WTC11 (cell line): ENCODE measurements at regions not wholly inside any gene's neighbourhood (a gene's known extent, or its start where the extent isn't known, plus 50 kb on each side); places are given as distances from the start of the nearest gene placed in this dataset.

ENCODE experiments used
- ATAC-seq: fragments of 200-7000 bp; cut with Tn5 transposase; 2 replicates; pipeline ENCODE4 v1.10.0; 2021; ENCODE audit warnings: mild to moderate bottlenecking, moderate library complexity
- CTCF ChIA-PET: fragments of 300-600 bp; sonication (Branson Sonifier 250); formaldehyde crosslinking; loops from one replicate; lab custom pipeline; 2021; ENCODE audit warnings: antibody characterized with exemption; lab: Charles Lee
- POLR2A ChIA-PET: fragments of 350-600 bp; sonication (Branson Sonifier 250); formaldehyde crosslinking; loops from one replicate; lab custom pipeline; 2021; ENCODE audit warnings: antibody characterized with exemption; lab: Charles Lee
- DNase-seq: peaks from one replicate; pipeline ENCODE4 v3.0.0; 2021; ENCODE audit warnings: low spot score
- H3K27ac Mint-ChIP-seq: 2 replicates; pipeline ENCODE4 v1.8.0; 2021; ENCODE audit warnings: mixed read lengths
- H3K27me3 Mint-ChIP-seq: 2 replicates; pipeline ENCODE4 v1.8.0; 2021; ENCODE audit warnings: low read depth, mild to moderate bottlenecking, moderate library complexity, mixed read lengths
- H3K36me3 Mint-ChIP-seq: 2 replicates; pipeline ENCODE4 v1.8.0; 2021; ENCODE audit warnings: mixed read lengths
- H3K4me1 Mint-ChIP-seq: 2 replicates; pipeline ENCODE4 v1.8.0; 2022; ENCODE audit warnings: mixed read lengths
- H3K4me3 Mint-ChIP-seq: 2 replicates; pipeline ENCODE4 v1.8.0; 2021; ENCODE audit warnings: mild to moderate bottlenecking, moderate library complexity, mixed read lengths
- H3K9me3 Mint-ChIP-seq: 2 replicates; pipeline ENCODE4 v1.8.0; 2021; ENCODE audit warnings: mixed read lengths
- AFF4 ChIP-seq: sonication (generic); formaldehyde crosslinking; IDR thresholded peaks from 2 replicates; pipeline ENCODE4 v1.8.1; 2023; ENCODE audit warnings: mild to moderate bottlenecking, missing genetic modification reagents, borderline replicate concordance
- CDX4 ChIP-seq: fragments of 250-450 bp; sonication (Bioruptor Pico); IDR thresholded peaks from 2 replicates; pipeline ENCODE4 v1.9.0; 2021; ENCODE audit warnings: moderate library complexity, mild to moderate bottlenecking, inconsistent platforms, borderline replicate concordance
- E2F1 ChIP-seq: sonication (generic); formaldehyde crosslinking; IDR thresholded peaks from 2 replicates; pipeline ENCODE4 v1.8.0; 2022; ENCODE audit warnings: mild to moderate bottlenecking, missing genetic modification reagents
- FOXP1 ChIP-seq: sonication (generic); formaldehyde crosslinking; IDR thresholded peaks from 2 replicates; pipeline ENCODE4 v1.8.0; 2022; ENCODE audit warnings: missing genetic modification reagents, mild to moderate bottlenecking, moderate library complexity, borderline replicate concordance
- HMGA2 ChIP-seq: fragments of 250-450 bp; sonication (Bioruptor Pico); IDR thresholded peaks from 2 replicates; pipeline ENCODE4 v1.4.0; 2021; ENCODE audit warnings: mild to moderate bottlenecking, moderate library complexity
- OVOL2 ChIP-seq: fragments of 250-450 bp; sonication (Bioruptor Pico); IDR thresholded peaks from 2 replicates; pipeline ENCODE4 v1.9.0; 2021; ENCODE audit warnings: mild to moderate bottlenecking, borderline replicate concordance
- PRRX2 ChIP-seq: fragments of 250-450 bp; sonication (Bioruptor Pico); IDR thresholded peaks from 2 replicates; pipeline ENCODE4 v1.8.0; 2021; ENCODE audit warnings: mild to moderate bottlenecking
- RORB ChIP-seq: fragments of 250-450 bp; sonication (Bioruptor Pico); IDR thresholded peaks from 2 replicates; pipeline ENCODE4 v1.9.0; 2021; ENCODE audit warnings: mild to moderate bottlenecking
- SMAD4 ChIP-seq: sonication (generic); formaldehyde crosslinking; IDR thresholded peaks from 2 replicates; pipeline ENCODE4 v1.8.0; 2022; ENCODE audit warnings: mild to moderate bottlenecking, missing genetic modification reagents
- TP53 ChIP-seq: sonication (generic); formaldehyde crosslinking; IDR thresholded peaks from 2 replicates; pipeline ENCODE4 v1.8.1; 2023; ENCODE audit warnings: mild to moderate bottlenecking, missing genetic modification reagents
- ZNF121 ChIP-seq: sonication (generic); formaldehyde crosslinking; IDR thresholded peaks from 2 replicates; pipeline ENCODE4 v1.8.0; 2023; ENCODE audit warnings: missing genetic modification reagents
- ZNF425 ChIP-seq: fragments of 250-450 bp; sonication (Bioruptor Pico); conservative IDR thresholded peaks from 2 replicates; pipeline ENCODE4 v1.9.0; 2021; ENCODE audit warnings: mild to moderate bottlenecking
- TF ChIP-seq, protein P1 (sequence below): sonication (generic); formaldehyde crosslinking; IDR thresholded peaks from 2 replicates; pipeline ENCODE4 v1.8.0; 2023; ENCODE audit warnings: missing genetic modification reagents, mild to moderate bottlenecking, borderline replicate concordance
- TF ChIP-seq, protein P2 (sequence below): sonication (generic); formaldehyde crosslinking; IDR thresholded peaks from 2 replicates; pipeline ENCODE4 v1.8.0; 2022; ENCODE audit warnings: mild to moderate bottlenecking, missing genetic modification reagents

GRCh38 chr2:20531633-20532262 lies 84.9 kb downstream of the RHOB start:
- no peak for TF ChIP-seq PRRX2
- TF ChIP-seq HMGA2, result no peak
- no peak for TF ChIP-seq OVOL2 (CRISPR knock-in tag)
- no peak for TF ChIP-seq SMAD4
- H3K4me3 Mint-ChIP-seq, result no peak overlapping the region
- ChIA-PET POLR2A (no interaction called here), CTCF (no interaction called here)
- peaks cover 4% of the 10 kb centered on the region; the same call in 1 of the 2 replicates for H3K27me3 Mint-ChIP-seq
- no peaks in the 10 kb centered on the region for H3K36me3 Mint-ChIP-seq
- no peak for ATAC-seq
- no peaks in the 10 kb centered on the region for H3K9me3 Mint-ChIP-seq
- peaks cover 18% of the 10 kb centered on the region for H3K4me1 Mint-ChIP-seq
- H3K27ac Mint-ChIP-seq, result no peak overlapping the region
- no peak for DNase-seq

- Mint-ChIP-seq H3K36me3 (no peaks in the 10 kb centered on the region), H3K4me3 (no peak overlapping the region), H3K27me3 (peaks cover 4% of the 10 kb centered on the region; the same call in 1 of the 2 replicates), H3K4me1 (peaks cover 29% of the 10 kb centered on the region), H3K27ac (no peak overlapping the region), H3K9me3 (no peaks in the 10 kb centered on the region)
- peak; percentile 37 for ATAC-seq
- ChIA-PET POLR2A (interaction anchor here (1.4 kb wide), 1 partner anchor 83 kb away, joined by 7 read pairs; no protein-coding TSS in a partner anchor), CTCF (no interaction called here)
- TF ChIP-seq ZNF121 (CRISPR knock-in tag) (no peak), TP53 (no peak), E2F1 (CRISPR knock-in tag) (no peak), CDX4 (CRISPR knock-in tag) (no peak), SMAD4 (no peak), ZNF425 (CRISPR knock-in tag) (no peak), AFF4 (CRISPR knock-in tag) (no peak), RORB (no peak), FOXP1 (no peak)
- TF ChIP-seq, protein P1, sequence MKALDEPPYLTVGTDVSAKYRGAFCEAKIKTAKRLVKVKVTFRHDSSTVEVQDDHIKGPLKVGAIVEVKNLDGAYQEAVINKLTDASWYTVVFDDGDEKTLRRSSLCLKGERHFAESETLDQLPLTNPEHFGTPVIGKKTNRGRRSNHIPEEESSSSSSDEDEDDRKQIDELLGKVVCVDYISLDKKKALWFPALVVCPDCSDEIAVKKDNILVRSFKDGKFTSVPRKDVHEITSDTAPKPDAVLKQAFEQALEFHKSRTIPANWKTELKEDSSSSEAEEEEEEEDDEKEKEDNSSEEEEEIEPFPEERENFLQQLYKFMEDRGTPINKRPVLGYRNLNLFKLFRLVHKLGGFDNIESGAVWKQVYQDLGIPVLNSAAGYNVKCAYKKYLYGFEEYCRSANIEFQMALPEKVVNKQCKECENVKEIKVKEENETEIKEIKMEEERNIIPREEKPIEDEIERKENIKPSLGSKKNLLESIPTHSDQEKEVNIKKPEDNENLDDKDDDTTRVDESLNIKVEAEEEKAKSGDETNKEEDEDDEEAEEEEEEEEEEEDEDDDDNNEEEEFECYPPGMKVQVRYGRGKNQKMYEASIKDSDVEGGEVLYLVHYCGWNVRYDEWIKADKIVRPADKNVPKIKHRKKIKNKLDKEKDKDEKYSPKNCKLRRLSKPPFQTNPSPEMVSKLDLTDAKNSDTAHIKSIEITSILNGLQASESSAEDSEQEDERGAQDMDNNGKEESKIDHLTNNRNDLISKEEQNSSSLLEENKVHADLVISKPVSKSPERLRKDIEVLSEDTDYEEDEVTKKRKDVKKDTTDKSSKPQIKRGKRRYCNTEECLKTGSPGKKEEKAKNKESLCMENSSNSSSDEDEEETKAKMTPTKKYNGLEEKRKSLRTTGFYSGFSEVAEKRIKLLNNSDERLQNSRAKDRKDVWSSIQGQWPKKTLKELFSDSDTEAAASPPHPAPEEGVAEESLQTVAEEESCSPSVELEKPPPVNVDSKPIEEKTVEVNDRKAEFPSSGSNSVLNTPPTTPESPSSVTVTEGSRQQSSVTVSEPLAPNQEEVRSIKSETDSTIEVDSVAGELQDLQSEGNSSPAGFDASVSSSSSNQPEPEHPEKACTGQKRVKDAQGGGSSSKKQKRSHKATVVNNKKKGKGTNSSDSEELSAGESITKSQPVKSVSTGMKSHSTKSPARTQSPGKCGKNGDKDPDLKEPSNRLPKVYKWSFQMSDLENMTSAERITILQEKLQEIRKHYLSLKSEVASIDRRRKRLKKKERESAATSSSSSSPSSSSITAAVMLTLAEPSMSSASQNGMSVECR, result no peak
- TF ChIP-seq, protein P2, sequence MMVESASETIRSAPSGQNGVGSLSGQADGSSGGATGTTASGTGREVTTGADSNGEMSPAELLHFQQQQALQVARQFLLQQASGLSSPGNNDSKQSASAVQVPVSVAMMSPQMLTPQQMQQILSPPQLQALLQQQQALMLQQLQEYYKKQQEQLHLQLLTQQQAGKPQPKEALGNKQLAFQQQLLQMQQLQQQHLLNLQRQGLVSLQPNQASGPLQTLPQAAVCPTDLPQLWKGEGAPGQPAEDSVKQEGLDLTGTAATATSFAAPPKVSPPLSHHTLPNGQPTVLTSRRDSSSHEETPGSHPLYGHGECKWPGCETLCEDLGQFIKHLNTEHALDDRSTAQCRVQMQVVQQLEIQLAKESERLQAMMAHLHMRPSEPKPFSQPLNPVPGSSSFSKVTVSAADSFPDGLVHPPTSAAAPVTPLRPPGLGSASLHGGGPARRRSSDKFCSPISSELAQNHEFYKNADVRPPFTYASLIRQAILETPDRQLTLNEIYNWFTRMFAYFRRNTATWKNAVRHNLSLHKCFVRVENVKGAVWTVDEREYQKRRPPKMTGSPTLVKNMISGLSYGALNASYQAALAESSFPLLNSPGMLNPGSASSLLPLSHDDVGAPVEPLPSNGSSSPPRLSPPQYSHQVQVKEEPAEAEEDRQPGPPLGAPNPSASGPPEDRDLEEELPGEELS (CRISPR knock-in tag), result no peak
- no peak for DNase-seq
Observed at GRCh38 chr2:20532634-20533437, 86.0 kb downstream of the RHOB start.
